K562 (cell line): ENCODE measurements at regions not wholly inside any gene's neighbourhood (a gene's known extent, or its start where the extent isn't known, plus 50 kb on each side); places are given as distances from the start of the nearest gene placed in this dataset.

ENCODE experiments used
- ATAC-seq: fragments of 200-7000 bp; cut with Tn5 transposase; 3 replicates; pipeline ENCODE4 v1.9.1; 2020; ENCODE audit warnings: moderate library complexity
- BruUV-seq: library from RNA; stranded (reverse); fragments of 400-500 nt; replicated peaks from 2 replicates; lab custom pipeline; 2021; lab: Mats Ljungman, UMichigan
- CTCF ChIA-PET: fragments of 300-600 bp; formaldehyde crosslinking; extraction: SDS; loops from one replicate; lab custom pipeline; 2021; ENCODE audit warnings: low intra/inter-chr PET ratio; lab: Yijun Ruan, JAX
- POLR2A ChIA-PET: fragments of 300-600, 350-650 bp; sonication (Branson Sonifier 250); formaldehyde crosslinking; extraction: SDS; loops from one replicate; lab custom pipeline; 2021; ENCODE audit warnings: antibody characterized with exemption, inconsistent platforms; lab: Yijun Ruan, JAX
- DNase-seq, 4 experiments: peaks; one replicate each; pipeline versions ENCODE4 v3.0.0 to v3.0.0-alpha.2; 2011 to 2018; ENCODE audit warnings: low spot score in 3 of 4, mixed read lengths in 3 of 4; ENCODE audit errors: extremely low read depth in 1 of 4
- FAIRE-seq: peaks from 2 replicates; lab custom pipeline; 2011; peaks lifted over from hg19 to GRCh38; lab: Jason Lieb, UNC
- H2AFZ ChIP-seq: 2 replicates; pipeline ENCODE4 v1.6.0; 2011; ENCODE audit warnings: low read depth, low read length, control low read depth, inconsistent platforms
- H3K27ac ChIP-seq: fragments of 200-600 bp; 3 replicates; pipeline ENCODE4 v1.8.0; 2011; ENCODE audit warnings: low read depth, mild to moderate bottlenecking, control low read depth, inconsistent platforms, low read length, moderate library complexity, mixed read lengths; ENCODE audit errors: extremely low read depth
- H3K27me3 ChIP-seq, 2 experiments: fragments of 300-600 bp in 1 of 2; 2 replicates in 1 of 2; 3 replicates in 1 of 2; pipeline versions ENCODE4 v1.6.0 to v1.8.0; 2011; ENCODE audit warnings: inconsistent platforms in 2 of 2, low read length in 2 of 2, mild to moderate bottlenecking in 1 of 2, mixed read lengths in 1 of 2, moderate library complexity in 1 of 2; ENCODE audit not compliant: control insufficient read depth in 2 of 2, insufficient read depth in 2 of 2
- H3K36me3 ChIP-seq: fragments of 300-600 bp; 3 replicates; pipeline ENCODE4 v1.8.0; 2011; ENCODE audit warnings: mild to moderate bottlenecking, low read length, inconsistent platforms; ENCODE audit not compliant: control insufficient read depth, insufficient read depth
- H3K4me1 ChIP-seq, 2 experiments: fragments of 200-600 bp in 1 of 2; replicated peaks in 1 of 2; 2 replicates in 1 of 2; 3 replicates in 1 of 2; pipeline versions ENCODE4 v1.5.1 to v1.8.0; 2011; ENCODE audit warnings: inconsistent platforms in 2 of 2, low read length in 2 of 2, mild to moderate bottlenecking in 1 of 2, mixed read lengths in 1 of 2, moderate library complexity in 1 of 2; ENCODE audit not compliant: control insufficient read depth in 2 of 2, insufficient read depth in 2 of 2
- H3K4me2 ChIP-seq: 2 replicates; pipeline ENCODE4 v1.6.1; 2011; ENCODE audit warnings: low read length, control low read depth, inconsistent platforms, mixed read lengths; ENCODE audit not compliant: insufficient read depth
- H3K4me3 ChIP-seq: fragments of 200-600 bp; sonication (generic), shearing (Covaris generic); 2 replicates; pipeline ENCODE4 v1.5.1; 2016; ENCODE audit warnings: control low read depth, inconsistent platforms
- H3K79me2 ChIP-seq: fragments of 200-600 bp; 3 replicates; pipeline ENCODE4 v1.8.0; 2011; ENCODE audit warnings: low read length, inconsistent platforms; ENCODE audit not compliant: control insufficient read depth, insufficient read depth
- H3K9ac ChIP-seq, 2 experiments: 2 replicates each; pipeline versions ENCODE4 v1.6.0 to v1.6.1; 2011; ENCODE audit warnings: low read depth in 2 of 2, low read length in 2 of 2, control low read depth in 1 of 2, inconsistent platforms in 1 of 2, mild to moderate bottlenecking in 1 of 2, mixed read lengths in 1 of 2; ENCODE audit not compliant: insufficient read depth in 1 of 2
- H3K9me1 ChIP-seq: one replicate; pipeline ENCODE4 v1.6.0; 2011; ENCODE audit warnings: inconsistent platforms, mild to moderate bottlenecking, low read length, moderate library complexity; ENCODE audit not compliant: control insufficient read depth, insufficient read depth
- H3K9me3 ChIP-seq: replicated peaks from 2 replicates; pipeline ENCODE4 v1.5.1; 2011; ENCODE audit warnings: low read depth, low read length, inconsistent platforms; ENCODE audit not compliant: control insufficient read depth, insufficient read depth
- H4K20me1 ChIP-seq: replicated peaks from 2 replicates; pipeline ENCODE4 v1.6.1; 2011; ENCODE audit warnings: low read length, inconsistent platforms, mixed read lengths; ENCODE audit not compliant: control insufficient read depth, insufficient read depth
- CTBP1 ChIP-seq: fragments of 450-650 bp; IDR thresholded peaks from 2 replicates; pipeline ENCODE4 v1.6.1; 2016; ENCODE audit warnings: borderline replicate concordance
- DIDO1 ChIP-seq: fragments of 450-650 bp; IDR thresholded peaks from 2 replicates; pipeline ENCODE4 v1.6.1; 2016; ENCODE audit warnings: low read depth, missing biosample characterization, missing genetic modification characterization
- KDM5B ChIP-seq: fragments of 200-600 bp; sonication (generic); IDR thresholded peaks from 2 replicates; pipeline ENCODE4 v1.6.1; 2012; ENCODE audit warnings: low read depth, mild to moderate bottlenecking, moderate library complexity, low read length, control low read depth, inconsistent platforms; ENCODE audit not compliant: insufficient replicate concordance
- PTTG1 ChIP-seq: fragments of 450-650 bp; IDR thresholded peaks from 2 replicates; pipeline ENCODE4 v1.6.1; 2016; ENCODE audit warnings: low read depth, mild to moderate bottlenecking, missing genetic modification characterization, missing compliant biosample characterization
- RBM34 ChIP-seq: fragments of 200-400 bp; formaldehyde crosslinking; IDR thresholded peaks from 2 replicates; pipeline ENCODE4 v1.6.1; 2018; ENCODE audit warnings: low read length, borderline replicate concordance; ENCODE audit not compliant: insufficient read depth
- TOE1 ChIP-seq, 2 experiments: fragments of 450-650 bp in 1 of 2; sonication (generic) in 1 of 2; formaldehyde crosslinking in 1 of 2; IDR thresholded peaks; 2 replicates each; pipeline versions ENCODE4 v1.7.1 to v1.8.0; 2016 to 2022; ENCODE audit warnings: borderline replicate concordance in 2 of 2, mild to moderate bottlenecking in 2 of 2, antibody characterized with exemption in 1 of 2, inconsistent platforms in 1 of 2, low read depth in 1 of 2, missing genetic modification reagents in 1 of 2, moderate library complexity in 1 of 2
- ZNF165 ChIP-seq: fragments of 250-450 bp; sonication (Bioruptor Pico); IDR thresholded peaks from 2 replicates; pipeline ENCODE4 v1.4.0; 2020; ENCODE audit warnings: borderline replicate concordance
- ZNF778 ChIP-seq: fragments of 450-650 bp; formaldehyde crosslinking; IDR thresholded peaks from 2 replicates; pipeline ENCODE4 v1.4.0; 2020; ENCODE audit warnings: mild to moderate bottlenecking, moderate library complexity
- ZSCAN29 ChIP-seq: fragments of 450-650 bp; IDR thresholded peaks from 2 replicates; pipeline ENCODE4 v1.6.1; 2017
- WGBS: fragments of 100-300 bp; shearing (Covaris generic); methylation state at CpG from one replicate; pipeline ENCODE4 v1.1.6; 2016; ENCODE audit warnings: low coverage, mixed read lengths; ENCODE audit not compliant: insufficient coverage; ENCODE audit errors: missing lambda C conversion rate; 5-methylcytosine and 5-hydroxymethylcytosine counted together
- in situ Hi-C: fragments of 300-500 bp; cut with MboI; formaldehyde crosslinking; loops from 4 replicates; pipeline ENCODE4 v1.15.0; 2018; ENCODE audit warnings: inconsistent platforms, mixed read lengths
- intact Hi-C: fragments of 100-400 bp; cut with micrococcal nuclease; formaldehyde crosslinking; loops from 2 replicates; pipeline ENCODE4 v1.14.2; 2022

- H3K4me1 ChIP-seq: no peaks in the 10 kb centered on the region; a peak in 2 of 5 replicates
- no peak for TF ChIP-seq ZNF778
- TF ChIP-seq ZSCAN29: no peak
- no peak for TF ChIP-seq KDM5B
- TF ChIP-seq CTBP1: no peak
- no peak for TF ChIP-seq PTTG1 (tag)
- TF ChIP-seq RBM34: no peak
- no peak for TF ChIP-seq DIDO1 (tag)
- TF ChIP-seq TOE1 (IDR thresholded peaks at IDR 0.05; ENCODE audit: borderline replicate concordance): no peak
- TF ChIP-seq TOE1 (CRISPR knock-in tag; IDR thresholded peaks at IDR 0.05; ENCODE audit: borderline replicate concordance, low read depth): no peak
- TF ChIP-seq ZNF165 (CRISPR knock-in tag): no peak
- POLR2A ChIA-PET: interaction anchor here (0.6 kb wide), 1 partner anchor 25 kb away, joined by 3 read pairs; no protein-coding TSS in a partner anchor
- H3K27ac ChIP-seq: no peak overlapping the region
- no TSS peak for BruUV-seq
- no peak for ATAC-seq
- no peak overlapping the region for H3K9ac ChIP-seq
- H3K9me3 ChIP-seq: no peaks in the 10 kb centered on the region
- intact Hi-C loops: no loop called here
- no peak overlapping the region for H2AFZ ChIP-seq
- no peaks in the 10 kb centered on the region for H3K9me1 ChIP-seq
- in situ Hi-C loops: no loop called here
- no peaks in the 10 kb centered on the region for H3K36me3 ChIP-seq
- CTCF ChIA-PET: no interaction called here
- no peak for DNase-seq
- WGBS: 2% methylated on average over 23 of the region's 24 CpGs
- no peaks in the 10 kb centered on the region for H3K79me2 ChIP-seq
- no peak overlapping the region for H3K4me2 ChIP-seq
- peaks cover 16 to 91% of the 10 kb centered on the region in 2 experiments for H3K27me3 ChIP-seq
- no peak for FAIRE-seq
- H4K20me1 ChIP-seq: 0 out of 2 replicates have a peak, but pooled peaks cover 7% of the 10 kb centered on the region
- H3K4me3 ChIP-seq: no peak overlapping the region
These were observed 104.5 kb downstream of the RBFOX3 start for GRCh38 chr17:79506150-79506870.
